SK-N-MC (cell line): ENCODE measurements at regions not wholly inside any gene's neighbourhood (a gene's known extent, or its start where the extent isn't known, plus 50 kb on each side); places are given as distances from the start of the nearest gene placed in this dataset.
"Not testable (repeated sequence)": the region's sequence is repeated elsewhere in the genome, so short reads cannot be mapped to it uniquely, and the experiment has no call there.

ENCODE experiments used
- DNase-seq: peaks from one replicate; pipeline ENCODE4 v3.0.0-alpha.2; 2011; ENCODE audit warnings: low read depth, low spot score
- H3K27ac ChIP-seq: fragments of 200-600 bp; sonication (generic); 2 replicates; pipeline ENCODE4 v1.5.1; 2016; ENCODE audit warnings: mixed run types
- H3K36me3 ChIP-seq: fragments of 200-600 bp; sonication (generic); 2 replicates; pipeline ENCODE4 v1.6.1; 2017; ENCODE audit warnings: antibody characterized with exemption, low read length, mixed read lengths; ENCODE audit not compliant: insufficient read depth
- H3K4me3 ChIP-seq: fragments of 200-600 bp; sonication (generic); 2 replicates; pipeline ENCODE4 v1.5.1; 2016
- H3K9ac ChIP-seq: fragments of 200-600 bp; sonication (generic); 2 replicates; pipeline ENCODE4 v1.8.0; 2017; ENCODE audit warnings: mixed run types, mixed read lengths; ENCODE audit not compliant: insufficient read length
- H3K9me3 ChIP-seq: fragments of 200-600 bp; sonication (generic); 2 replicates; pipeline ENCODE4 v1.6.1; 2017; ENCODE audit warnings: low read depth, mild to moderate bottlenecking, antibody characterized with exemption, low read length, moderate library complexity, mixed read lengths
- EZH2 ChIP-seq: fragments of 200-600 bp; sonication (generic); IDR thresholded peaks from one replicate; pipeline ENCODE4 v1.6.1; 2017; ENCODE audit warnings: antibody characterized with exemption
- FOXP2 ChIP-seq: optimal IDR thresholded peaks from 2 replicates; pipeline ENCODE3; 2011; ENCODE audit warnings: mild to moderate bottlenecking, moderate library complexity; ENCODE audit not compliant: insufficient read depth; ENCODE audit errors: extremely low read length, control extremely low read depth
- POLR2AphosphoS5 ChIP-seq: IDR thresholded peaks from 2 replicates; pipeline ENCODE4 v1.6.1; 2012; ENCODE audit warnings: mild to moderate bottlenecking, low read depth, low read length, borderline replicate concordance

- Histone ChIP-seq H3K4me3 (peak overlapping the region; percentile 67), H3K36me3 (no peaks in the 10 kb centered on the region), H3K9me3 (no peaks in the 10 kb centered on the region), H3K9ac (peak overlapping the region; percentile 62), H3K27ac (peak overlapping the region; percentile 87)
- DNase-seq: no peak
- no peak for TF ChIP-seq EZH2
Measured at GRCh38 chr9:15068261-15068660, 158.0 kb upstream of the FREM1 start.

GRCh38 chr9:15059003-15059402 is 148.8 kb upstream of the FREM1 start:
- no peaks in the 10 kb centered on the region for H3K9me3 ChIP-seq
- no peak overlapping the region for H3K9ac ChIP-seq
- no peak for DNase-seq
- H3K36me3 ChIP-seq: no peaks in the 10 kb centered on the region
- H3K27ac ChIP-seq: peak overlapping the region; percentile 48
- TF ChIP-seq POLR2AphosphoS5 (no peak), FOXP2 (no peak), EZH2 (no peak)
- no peak overlapping the region for H3K4me3 ChIP-seq

- no peak overlapping the region for H3K9ac ChIP-seq
- H3K4me3 ChIP-seq: 0 out of 2 replicates have a peak overlapping the region, but pooled peaks have one; percentile 1
Measured at GRCh38 chr9:15058236-15058635, 148.0 kb upstream of the FREM1 start.

GRCh38 chr9:15055284-15055683 is 145.1 kb upstream of the FREM1 start:
- not testable (repeated sequence) for H3K36me3 ChIP-seq, H3K9me3 ChIP-seq, H3K9ac ChIP-seq, DNase-seq, H3K4me3 ChIP-seq
- H3K27ac ChIP-seq: 0 out of 2 replicates have a peak overlapping the region, but pooled peaks have one; percentile 5

More at GRCh38 chr9:15058236-15058635, 148.0 kb upstream of the FREM1 start:
- Histone ChIP-seq H3K36me3 (no peaks in the 10 kb centered on the region), H3K9me3 (no peaks in the 10 kb centered on the region), H3K27ac (peak overlapping the region; percentile 48)
- TF ChIP-seq POLR2AphosphoS5 (no peak), FOXP2 (no peak), EZH2 (no peak)
- DNase-seq: no peak

- Histone ChIP-seq H3K9me3 (peaks cover 3% of the 10 kb centered on the region; the same call in 1 of the 2 replicates), H3K4me3 (peak overlapping the region; percentile 23), H3K9ac (peak overlapping the region; percentile 65), H3K27ac (peak overlapping the region; percentile 95), H3K36me3 (no peaks in the 10 kb centered on the region)
- no peak for DNase-seq
- TF ChIP-seq EZH2 (no peak), FOXP2 (no peak), POLR2AphosphoS5 (no peak)
Measured at GRCh38 chr9:15048772-15049171, 138.5 kb upstream of the FREM1 start.

- peak; percentile 59; the same call in 1 of the 2 replicates for TF ChIP-seq POLR2AphosphoS5
- no peak for TF ChIP-seq FOXP2
- H3K4me3 ChIP-seq: peak overlapping the region; percentile 59
- peak overlapping the region; percentile 65 for H3K9ac ChIP-seq
- peak overlapping the region; percentile 95 for H3K27ac ChIP-seq
- peaks cover 3% of the 10 kb centered on the region; the same call in 1 of the 2 replicates for H3K9me3 ChIP-seq
- no peaks in the 10 kb centered on the region for H3K36me3 ChIP-seq
- peak; percentile 68 for DNase-seq
Measured at GRCh38 chr9:15047028-15047551, 136.9 kb upstream of the FREM1 start.

- TF ChIP-seq EZH2: no peak
- no peak for TF ChIP-seq POLR2AphosphoS5
- no peak for TF ChIP-seq FOXP2
- Histone ChIP-seq H3K9me3 (no peaks in the 10 kb centered on the region), H3K9ac (no peak overlapping the region), H3K27ac (peak overlapping the region; percentile 10; the same call in 1 of the 2 replicates), H3K36me3 (peaks cover 4% of the 10 kb centered on the region; the same call in 1 of the 2 replicates), H3K4me3 (no peak overlapping the region)
- DNase-seq: no peak
Measured at GRCh38 chr9:15033316-15033715, 123.1 kb upstream of the FREM1 start.

- Histone ChIP-seq H3K36me3 (peaks cover 4% of the 10 kb centered on the region; the same call in 1 of the 2 replicates), H3K9me3 (no peaks in the 10 kb centered on the region), H3K4me3 (no peak overlapping the region), H3K27ac (peak overlapping the region; percentile 10; the same call in 1 of the 2 replicates), H3K9ac (no peak overlapping the region)
- DNase-seq: no peak
- TF ChIP-seq FOXP2: no peak
- TF ChIP-seq POLR2AphosphoS5: no peak
- no peak for TF ChIP-seq EZH2
Measured at GRCh38 chr9:15032860-15033259, 122.6 kb upstream of the FREM1 start.

GRCh38 chr9:15021146-15021545 is 110.9 kb upstream of the FREM1 start:
- Histone ChIP-seq H3K4me3 (no peak overlapping the region), H3K9ac (no peak overlapping the region), H3K36me3 (no peaks in the 10 kb centered on the region), H3K27ac (no peak overlapping the region), H3K9me3 (no peaks in the 10 kb centered on the region)
- no peak for DNase-seq
- no peak for TF ChIP-seq FOXP2
